ENCODE measurements at regions not wholly inside any gene's neighbourhood (a gene's known extent, or its start where the extent isn't known, plus 50 kb on each side); places are given as distances from the start of the nearest gene placed in this dataset.

DNA sequence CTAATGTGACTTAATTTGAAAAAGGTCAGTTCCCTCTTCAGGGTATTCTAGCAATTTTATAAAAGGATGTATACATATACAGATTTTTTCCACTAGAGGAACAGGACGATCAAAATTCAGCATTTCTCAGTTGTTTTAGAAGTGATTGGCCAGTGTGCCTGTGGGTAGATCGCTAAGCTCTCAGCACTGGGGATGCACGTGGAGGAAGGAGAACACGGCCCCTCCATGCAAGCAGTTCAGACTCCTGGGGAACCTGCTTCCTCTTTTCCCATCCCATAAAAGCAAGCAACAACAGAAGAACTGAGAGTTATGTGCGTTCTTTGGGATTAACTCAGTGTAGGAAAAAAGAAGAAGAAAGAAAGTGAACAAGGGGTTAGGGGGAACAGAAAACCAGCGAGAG, 328.8 kb downstream of the FOXO1 start:
- TF ChIP-seq, protein P1, sequence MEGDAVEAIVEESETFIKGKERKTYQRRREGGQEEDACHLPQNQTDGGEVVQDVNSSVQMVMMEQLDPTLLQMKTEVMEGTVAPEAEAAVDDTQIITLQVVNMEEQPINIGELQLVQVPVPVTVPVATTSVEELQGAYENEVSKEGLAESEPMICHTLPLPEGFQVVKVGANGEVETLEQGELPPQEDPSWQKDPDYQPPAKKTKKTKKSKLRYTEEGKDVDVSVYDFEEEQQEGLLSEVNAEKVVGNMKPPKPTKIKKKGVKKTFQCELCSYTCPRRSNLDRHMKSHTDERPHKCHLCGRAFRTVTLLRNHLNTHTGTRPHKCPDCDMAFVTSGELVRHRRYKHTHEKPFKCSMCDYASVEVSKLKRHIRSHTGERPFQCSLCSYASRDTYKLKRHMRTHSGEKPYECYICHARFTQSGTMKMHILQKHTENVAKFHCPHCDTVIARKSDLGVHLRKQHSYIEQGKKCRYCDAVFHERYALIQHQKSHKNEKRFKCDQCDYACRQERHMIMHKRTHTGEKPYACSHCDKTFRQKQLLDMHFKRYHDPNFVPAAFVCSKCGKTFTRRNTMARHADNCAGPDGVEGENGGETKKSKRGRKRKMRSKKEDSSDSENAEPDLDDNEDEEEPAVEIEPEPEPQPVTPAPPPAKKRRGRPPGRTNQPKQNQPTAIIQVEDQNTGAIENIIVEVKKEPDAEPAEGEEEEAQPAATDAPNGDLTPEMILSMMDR (IDR thresholded peaks at IDR 0.05; ENCODE audit: low read depth, low read length, poor library complexity, severe bottlenecking): no peak
- TF ChIP-seq EZH2phosphoT487 (IDR thresholded peaks at IDR 0.05; ENCODE audit: borderline replicate concordance, low read length): no peak
